Neural progenitor cell (in vitro differentiated cells): ENCODE measurements at regions not wholly inside any gene's neighbourhood (a gene's known extent, or its start where the extent isn't known, plus 50 kb on each side); places are given as distances from the start of the nearest gene placed in this dataset.

Experiments
- DNase-seq: peaks from one replicate; pipeline ENCODE4 v3.0.0-alpha.2; 2016; ENCODE audit warnings: low spot score
- H2AFZ ChIP-seq: fragments of 200-600 bp; sonication (generic); replicated peaks from 2 replicates; pipeline ENCODE4 v1.6.1; 2016; ENCODE audit warnings: antibody characterized with exemption
- H3F3A ChIP-seq: fragments of 200-600 bp; sonication (generic); 2 replicates; pipeline ENCODE4 v1.6.1; 2016; ENCODE audit warnings: antibody characterized with exemption, low read depth
- H3K27ac ChIP-seq: fragments of 200-600 bp; sonication (generic); 2 replicates; pipeline ENCODE4 v1.5.1; 2016; ENCODE audit warnings: mild to moderate bottlenecking
- H3K27me3 ChIP-seq: fragments of 200-600 bp; sonication (generic); 2 replicates; pipeline ENCODE4 v1.6.1; 2016; ENCODE audit warnings: mild to moderate bottlenecking, moderate library complexity
- H3K36me3 ChIP-seq: fragments of 200-600 bp; sonication (generic); 2 replicates; pipeline ENCODE4 v1.5.1; 2016
- H3K4me1 ChIP-seq: fragments of 200-600 bp; sonication (generic); 2 replicates; pipeline ENCODE4 v1.6.1; 2016; ENCODE audit warnings: mixed run types
- H3K4me2 ChIP-seq: fragments of 200-600 bp; sonication (generic); 2 replicates; pipeline ENCODE4 v1.6.1; 2016
- H3K4me3 ChIP-seq: fragments of 200-600 bp; sonication (generic); 2 replicates; pipeline ENCODE4 v1.5.1; 2016
- H3K79me2 ChIP-seq: fragments of 200-600 bp; sonication (generic); 2 replicates; pipeline ENCODE4 v1.6.1; 2016; ENCODE audit warnings: low read depth
- H3K9ac ChIP-seq: fragments of 200-600 bp; sonication (generic); 2 replicates; pipeline ENCODE4 v1.6.1; 2016
- H3K9me3 ChIP-seq: fragments of 200-600 bp; sonication (generic); 2 replicates; pipeline ENCODE4 v1.5.1; 2016; ENCODE audit warnings: low read depth
- H4K20me1 ChIP-seq: fragments of 200-600 bp; sonication (generic); 2 replicates; pipeline ENCODE4 v1.6.1; 2016; ENCODE audit warnings: low read depth
- H3K27ac Mint-ChIP-seq: 3 replicates; pipeline ENCODE4 v1.8.0; 2021; ENCODE audit warnings: mixed read lengths
- H3K27me3 Mint-ChIP-seq: 2 replicates; pipeline ENCODE4 v1.8.0; 2022; ENCODE audit warnings: low read depth, mild to moderate bottlenecking, inconsistent platforms, moderate library complexity, mixed read lengths; ENCODE audit not compliant: insufficient read depth
- H3K36me3 Mint-ChIP-seq: 3 replicates; pipeline ENCODE4 v1.8.0; 2021; ENCODE audit warnings: mixed read lengths
- H3K4me1 Mint-ChIP-seq: 3 replicates; pipeline ENCODE4 v1.8.0; 2021; ENCODE audit warnings: mixed read lengths
- H3K4me3 Mint-ChIP-seq: 3 replicates; pipeline ENCODE4 v1.8.0; 2021; ENCODE audit warnings: mild to moderate bottlenecking, moderate library complexity, mixed read lengths
- H3K9me3 Mint-ChIP-seq: 3 replicates; pipeline ENCODE4 v1.8.0; 2020; ENCODE audit warnings: mixed read lengths
- EZH2 ChIP-seq: fragments of 200-600 bp; sonication (generic); IDR thresholded peaks from 2 replicates; pipeline ENCODE4 v1.6.1; 2017; ENCODE audit warnings: antibody characterized with exemption, mild to moderate bottlenecking, moderate library complexity
- EZH2phosphoT487 ChIP-seq: fragments of 200-600 bp; sonication (generic); IDR thresholded peaks from 2 replicates; pipeline ENCODE4 v1.6.1; 2017; ENCODE audit warnings: antibody characterized with exemption
- TF ChIP-seq, protein P1 (sequence below): fragments of 200-600 bp; sonication (generic); IDR thresholded peaks from 2 replicates; pipeline ENCODE4 v1.5.1; 2017; ENCODE audit warnings: antibody characterized with exemption, mild to moderate bottlenecking

DNA sequence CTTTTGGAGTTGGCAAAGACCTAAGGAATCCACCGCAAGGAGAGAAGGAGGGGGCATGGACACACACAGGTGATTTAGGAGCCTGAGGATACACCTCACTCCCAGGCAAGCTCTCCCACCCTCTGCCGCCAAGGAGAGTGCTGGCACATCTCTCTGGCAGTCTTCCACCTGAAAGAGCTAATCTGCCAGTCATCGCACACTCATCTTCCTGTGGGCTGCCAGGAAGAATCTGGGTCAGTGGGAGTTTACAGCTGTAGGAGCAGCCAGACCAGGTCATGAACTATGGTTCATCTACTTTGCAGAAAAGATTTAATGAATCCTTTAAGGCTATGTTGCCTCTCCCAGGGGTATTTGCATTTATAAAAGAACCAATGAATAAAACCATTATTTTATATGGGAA, 170.6 kb upstream of the TSC22D2 start:
- no peak overlapping the region for H3K9ac ChIP-seq
- no peak overlapping the region for H2AFZ ChIP-seq
- H3K4me2 ChIP-seq: no peak overlapping the region
- no peak for TF ChIP-seq EZH2
- TF ChIP-seq, protein P1, sequence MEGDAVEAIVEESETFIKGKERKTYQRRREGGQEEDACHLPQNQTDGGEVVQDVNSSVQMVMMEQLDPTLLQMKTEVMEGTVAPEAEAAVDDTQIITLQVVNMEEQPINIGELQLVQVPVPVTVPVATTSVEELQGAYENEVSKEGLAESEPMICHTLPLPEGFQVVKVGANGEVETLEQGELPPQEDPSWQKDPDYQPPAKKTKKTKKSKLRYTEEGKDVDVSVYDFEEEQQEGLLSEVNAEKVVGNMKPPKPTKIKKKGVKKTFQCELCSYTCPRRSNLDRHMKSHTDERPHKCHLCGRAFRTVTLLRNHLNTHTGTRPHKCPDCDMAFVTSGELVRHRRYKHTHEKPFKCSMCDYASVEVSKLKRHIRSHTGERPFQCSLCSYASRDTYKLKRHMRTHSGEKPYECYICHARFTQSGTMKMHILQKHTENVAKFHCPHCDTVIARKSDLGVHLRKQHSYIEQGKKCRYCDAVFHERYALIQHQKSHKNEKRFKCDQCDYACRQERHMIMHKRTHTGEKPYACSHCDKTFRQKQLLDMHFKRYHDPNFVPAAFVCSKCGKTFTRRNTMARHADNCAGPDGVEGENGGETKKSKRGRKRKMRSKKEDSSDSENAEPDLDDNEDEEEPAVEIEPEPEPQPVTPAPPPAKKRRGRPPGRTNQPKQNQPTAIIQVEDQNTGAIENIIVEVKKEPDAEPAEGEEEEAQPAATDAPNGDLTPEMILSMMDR: no peak
- no peak for TF ChIP-seq EZH2phosphoT487
- Mint-ChIP-seq H3K4me3 (no peak overlapping the region), H3K27ac (no peak overlapping the region), H3K36me3 (no peaks in the 10 kb centered on the region), H3K9me3 (no peaks in the 10 kb centered on the region), H3K4me1 (peaks cover 32% of the 10 kb centered on the region), H3K27me3 (peaks cover 6% of the 10 kb centered on the region)
- H3K27me3 ChIP-seq: no peaks in the 10 kb centered on the region
- peaks cover 14% of the 10 kb centered on the region for H3K4me1 ChIP-seq
- no peaks in the 10 kb centered on the region for H4K20me1 ChIP-seq
- H3K36me3 ChIP-seq: no peaks in the 10 kb centered on the region
- DNase-seq: no peak
- H3K4me3 ChIP-seq: no peak overlapping the region
- no peak overlapping the region for H3K27ac ChIP-seq
- H3K9me3 ChIP-seq: no peaks in the 10 kb centered on the region
- H3K79me2 ChIP-seq: no peaks in the 10 kb centered on the region
- no peaks in the 10 kb centered on the region for H3F3A ChIP-seq

GRCh38 chr3:150236316-150237082, 171.6 kb upstream of the TSC22D2 start:
- no peak overlapping the region for H3K27ac ChIP-seq
- no peaks in the 10 kb centered on the region for H3F3A ChIP-seq
- Mint-ChIP-seq H3K4me1 (peaks cover 25% of the 10 kb centered on the region), H3K36me3 (no peaks in the 10 kb centered on the region), H3K9me3 (no peaks in the 10 kb centered on the region), H3K27me3 (peaks cover 6% of the 10 kb centered on the region), H3K4me3 (no peak overlapping the region), H3K27ac (no peak overlapping the region)
- H2AFZ ChIP-seq: no peak overlapping the region
- peaks cover 5% of the 10 kb centered on the region for H3K4me1 ChIP-seq
- no peaks in the 10 kb centered on the region for H4K20me1 ChIP-seq
- H3K9ac ChIP-seq: no peak overlapping the region
- H3K79me2 ChIP-seq: no peaks in the 10 kb centered on the region
- no peaks in the 10 kb centered on the region for H3K27me3 ChIP-seq
- no peak overlapping the region for H3K4me2 ChIP-seq
- no peak for TF ChIP-seq EZH2
- TF ChIP-seq EZH2phosphoT487: no peak
- TF ChIP-seq, protein P1: no peak
- DNase-seq: no peak
- no peaks in the 10 kb centered on the region for H3K9me3 ChIP-seq
- no peak overlapping the region for H3K4me3 ChIP-seq
- H3K36me3 ChIP-seq: no peaks in the 10 kb centered on the region

- Mint-ChIP-seq H3K36me3 (no peaks in the 10 kb centered on the region), H3K4me3 (no peak overlapping the region)
- no peak overlapping the region for H3K4me2 ChIP-seq
These were observed 172.3 kb upstream of the TSC22D2 start for GRCh38 chr3:150235799-150236198.

More at GRCh38 chr3:150235799-150236198, 172.3 kb upstream of the TSC22D2 start:
- H3K27me3 Mint-ChIP-seq: peaks cover 6% of the 10 kb centered on the region
- Histone ChIP-seq H3K4me3 (no peak overlapping the region), H3K9me3 (no peaks in the 10 kb centered on the region), H3K36me3 (no peaks in the 10 kb centered on the region), H3K27ac (no peak overlapping the region), H4K20me1 (no peaks in the 10 kb centered on the region), H3K4me1 (no peaks in the 10 kb centered on the region), H2AFZ (no peak overlapping the region), H3K79me2 (no peaks in the 10 kb centered on the region), H3K9ac (no peak overlapping the region), H3K27me3 (no peaks in the 10 kb centered on the region), H3F3A (no peaks in the 10 kb centered on the region)
- H3K4me1 Mint-ChIP-seq: peaks cover 24% of the 10 kb centered on the region
- no peak for DNase-seq
- TF ChIP-seq, protein P1: no peak
- TF ChIP-seq EZH2: no peak
- no peak for TF ChIP-seq EZH2phosphoT487
- H3K9me3 Mint-ChIP-seq: peaks cover 2% of the 10 kb centered on the region
- no peak overlapping the region for H3K27ac Mint-ChIP-seq
